AG08395 (cell line): ENCODE measurements at regions not wholly inside any gene's neighbourhood (a gene's known extent, or its start where the extent isn't known, plus 50 kb on each side); places are given as distances from the start of the nearest gene placed in this dataset.
A peak's percentile ranks its signal among the peaks of the same experiment; 100 is the strongest.
"Not testable (repeated sequence)": the region's sequence is repeated elsewhere in the genome, so short reads cannot be mapped to it uniquely, and the experiment has no call there.

Experiments
- DNase-seq: peaks from one replicate; pipeline ENCODE4 v3.0.0; 2012; ENCODE audit warnings: mixed read lengths, low spot score

DNA sequence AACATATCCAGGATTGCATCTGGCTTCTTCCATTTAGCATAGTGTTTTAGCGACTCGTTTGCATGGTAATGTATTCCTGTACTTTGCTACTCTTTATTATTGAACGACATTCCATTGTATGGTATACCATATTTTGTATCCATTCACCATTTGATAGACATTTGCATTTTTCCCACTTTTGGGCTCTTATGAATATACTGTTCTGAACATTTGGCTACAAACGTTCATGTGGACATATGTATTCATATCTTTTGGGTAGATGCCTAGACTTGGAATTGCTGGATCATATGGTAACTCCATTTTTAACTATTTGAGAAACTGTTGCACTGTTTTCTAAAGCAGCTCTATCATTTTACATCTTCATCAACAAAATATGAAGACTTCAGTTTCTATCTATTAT, 383.7 kb upstream of the AKR1E2 start:
- no peak for DNase-seq

- no peak for DNase-seq
These were observed 385.7 kb upstream of the AKR1E2 start for GRCh38 chr10:4440260-4440659.

GRCh38 chr10:4437791-4438190, 388.2 kb upstream of the AKR1E2 start:
- no peak for DNase-seq

DNA sequence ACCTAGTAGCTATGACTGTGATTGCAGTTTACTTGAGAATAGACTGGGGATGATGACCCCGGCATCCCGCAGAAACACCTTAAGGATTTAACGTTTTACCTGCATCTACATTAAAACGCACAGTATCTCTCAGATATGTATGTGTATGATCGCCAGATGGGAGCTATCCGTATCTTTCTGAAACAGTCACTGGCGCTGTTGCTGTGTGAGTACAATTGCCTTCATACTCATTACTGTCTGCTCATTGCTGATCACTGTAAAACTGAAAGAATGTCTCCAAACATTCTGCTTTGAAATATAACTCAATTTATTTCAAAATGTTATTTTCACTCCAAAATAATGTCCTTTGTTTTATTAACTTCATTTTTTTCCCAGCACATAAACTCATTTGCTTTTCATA, 388.9 kb upstream of the AKR1E2 start:
- no peak for DNase-seq

DNA sequence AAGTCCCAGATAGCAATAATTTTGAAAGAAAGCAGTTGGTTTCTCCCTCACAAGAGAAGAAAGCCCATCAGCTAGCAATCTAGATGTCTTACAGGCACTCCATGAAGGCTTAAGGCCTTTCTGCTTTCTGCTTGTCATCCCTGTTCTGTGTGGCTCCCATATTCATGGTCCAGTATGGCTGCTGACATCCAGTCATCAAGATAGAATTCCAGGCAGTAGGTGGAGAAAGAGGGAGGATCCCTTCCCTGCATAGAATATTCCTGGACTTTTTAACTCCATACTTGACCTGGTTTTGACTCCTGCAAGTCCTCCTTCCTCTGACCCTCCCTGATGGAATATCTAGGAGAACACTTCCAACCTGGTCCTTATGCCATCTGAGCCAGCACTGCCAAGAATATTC, 389.9 kb upstream of the AKR1E2 start:
- no peak for DNase-seq

- no peak for DNase-seq
These were observed 391.4 kb upstream of the AKR1E2 start for GRCh38 chr10:4434516-4435071.

GRCh38 chr10:4434105-4434504, 391.9 kb upstream of the AKR1E2 start:
- DNase-seq: no peak

DNA sequence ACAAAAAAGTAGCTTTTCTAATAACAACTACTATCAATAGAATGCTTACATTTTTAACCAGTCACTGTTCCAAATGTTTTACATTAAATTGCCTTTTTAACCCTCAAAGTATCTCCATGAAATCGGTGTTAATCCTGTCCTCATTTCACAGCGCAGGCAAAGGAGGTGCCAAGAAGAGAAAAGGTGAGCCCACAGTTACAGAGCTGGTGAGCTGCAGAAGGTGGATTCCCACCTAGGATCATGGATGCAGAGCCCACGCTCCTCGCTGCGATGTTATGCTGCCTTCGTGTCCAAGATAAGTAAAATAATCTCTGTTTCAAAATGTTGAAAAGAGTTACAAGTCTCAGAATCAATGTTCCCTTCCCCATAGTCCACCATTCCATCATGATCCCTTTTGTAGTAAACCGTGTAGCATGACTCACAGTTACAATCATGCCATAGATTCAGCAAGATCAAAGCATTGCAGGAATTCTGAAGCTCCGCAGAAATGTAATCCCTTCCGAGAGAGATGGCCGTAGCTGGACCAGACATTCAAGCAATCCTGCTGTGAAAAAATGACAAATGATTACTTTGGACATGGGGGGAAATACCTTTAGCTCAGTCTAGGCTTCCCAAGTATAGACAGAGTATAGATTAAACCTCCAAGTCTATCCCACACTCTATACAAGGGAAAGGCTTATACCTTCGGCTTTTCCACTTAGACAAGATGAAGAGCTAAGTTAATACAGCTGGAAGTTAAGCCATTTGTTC, 394.7 kb upstream of the AKR1E2 start:
- DNase-seq: peak; percentile 46

- no peak for DNase-seq
These were observed 396.4 kb upstream of the AKR1E2 start for GRCh38 chr10:4429571-4429970.

GRCh38 chr10:4427532-4427931, 398.5 kb upstream of the AKR1E2 start:
- DNase-seq: peak; percentile 12

DNA sequence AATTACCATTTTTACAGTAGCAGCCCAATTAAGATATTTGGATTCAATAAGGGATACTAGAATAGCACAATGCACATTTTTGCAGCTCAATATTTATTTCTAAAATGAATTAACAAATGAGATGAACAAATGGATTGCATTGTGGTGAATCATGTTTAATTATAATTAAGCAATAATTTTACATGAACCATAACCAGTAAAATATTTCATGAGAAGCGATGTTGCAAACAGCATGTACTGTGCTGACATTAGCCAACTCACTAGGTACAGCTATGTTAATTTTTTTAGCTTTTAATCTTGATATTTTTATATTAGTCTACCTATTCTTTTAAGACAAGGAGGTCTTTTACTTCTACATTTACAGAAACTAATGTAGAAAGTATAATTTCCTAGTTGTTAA, 399.1 kb upstream of the AKR1E2 start:
- no peak for DNase-seq

- DNase-seq: no peak
These were observed 416.7 kb upstream of the AKR1E2 start for GRCh38 chr10:4409319-4409718.

DNA sequence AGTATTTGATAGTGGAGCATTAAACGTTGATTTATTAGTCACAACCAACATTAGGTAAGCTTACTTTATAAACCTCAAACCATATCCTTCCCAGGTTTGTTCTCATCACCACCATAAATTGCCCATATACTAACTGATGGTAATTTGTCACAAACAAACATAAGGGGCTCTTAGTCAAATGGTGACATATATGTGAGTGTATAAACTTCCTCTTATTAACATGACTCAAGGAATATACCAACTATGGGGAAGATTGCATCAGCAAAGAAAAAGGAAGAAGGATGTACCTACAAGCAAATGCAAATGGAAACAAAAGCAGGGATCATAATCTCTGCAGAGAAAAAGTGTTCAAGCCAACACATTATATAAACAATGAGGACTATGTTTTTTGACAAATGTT, 418.2 kb upstream of the AKR1E2 start:
- DNase-seq: peak; percentile 8

GRCh38 chr10:4405828-4406227, 420.2 kb upstream of the AKR1E2 start:
- DNase-seq: no peak

- no peak for DNase-seq
These were observed 422.3 kb upstream of the AKR1E2 start for GRCh38 chr10:4403638-4404252.

- DNase-seq: not testable (repeated sequence)
These were observed 424.9 kb upstream of the AKR1E2 start for GRCh38 chr10:4401080-4401479.

DNA sequence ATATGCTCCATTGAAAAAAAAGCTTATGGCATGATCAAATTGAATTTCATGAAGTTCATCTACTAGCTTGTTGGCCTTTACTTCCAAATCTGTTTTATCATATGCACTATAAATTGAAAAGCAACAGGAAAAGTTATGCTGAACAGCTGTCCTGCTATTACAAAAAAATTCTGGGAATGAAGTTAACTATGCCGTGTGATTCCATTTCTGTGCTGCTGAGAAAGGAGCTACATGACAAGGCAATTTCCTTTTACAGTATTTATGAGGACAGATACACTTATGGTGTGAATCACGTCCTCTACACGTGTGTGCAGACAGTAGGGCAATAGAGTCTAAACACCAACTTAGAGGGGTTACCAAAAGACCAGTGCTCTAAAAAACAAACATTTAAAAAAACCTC, 426.5 kb upstream of the AKR1E2 start:
- DNase-seq: peak; percentile 11

GRCh38 chr10:4398602-4399001, 427.4 kb upstream of the AKR1E2 start:
- DNase-seq: no peak

GRCh38 chr10:4397337-4397736, 428.7 kb upstream of the AKR1E2 start:
- no peak for DNase-seq

GRCh38 chr10:4396401-4397283, 429.4 kb upstream of the AKR1E2 start:
- no peak for DNase-seq

GRCh38 chr10:4395731-4396130, 430.3 kb upstream of the AKR1E2 start:
- no peak for DNase-seq

DNA sequence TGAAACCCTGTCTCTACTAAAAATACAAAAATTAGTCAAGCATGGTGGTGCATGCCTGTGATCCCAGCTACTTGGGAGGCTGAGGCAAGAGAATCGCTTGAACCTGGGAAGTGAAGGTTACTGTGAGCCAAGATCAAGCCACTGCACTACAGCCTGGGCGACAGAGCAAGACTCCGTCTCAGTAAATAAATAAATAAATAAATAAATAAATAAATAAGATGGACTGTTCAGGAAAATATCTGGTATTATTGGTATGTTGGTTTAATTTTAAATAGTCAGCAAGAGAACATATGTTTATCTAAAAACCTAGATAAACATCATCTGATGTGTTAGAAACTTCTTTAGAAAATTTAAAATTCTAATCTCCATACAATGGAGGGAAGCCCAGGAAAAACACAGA, 431.6 kb upstream of the AKR1E2 start:
- not testable (repeated sequence) for DNase-seq

DNA sequence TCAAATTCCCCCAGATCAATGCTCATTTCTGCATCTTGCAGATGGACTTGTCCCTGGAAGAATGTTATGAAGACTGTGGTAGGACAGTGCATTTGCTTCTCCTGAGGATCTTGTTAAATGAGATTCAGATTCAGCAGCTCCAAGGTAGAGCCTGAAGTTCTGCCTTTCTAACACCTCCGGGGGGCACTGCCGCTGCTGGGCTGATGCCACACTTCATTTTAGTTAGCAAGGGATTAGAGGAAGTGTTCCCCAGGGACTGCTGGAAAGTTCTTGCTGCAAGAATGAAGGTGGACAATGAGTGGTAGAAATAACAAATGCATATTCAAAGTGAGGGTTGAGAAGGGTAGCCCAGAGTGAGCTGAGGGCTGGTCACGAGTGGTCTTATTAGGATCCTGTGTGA, 434.3 kb upstream of the AKR1E2 start:
- no peak for DNase-seq
